GM12878 (cell line): ENCODE measurements at regions not wholly inside any gene's neighbourhood (a gene's known extent, or its start where the extent isn't known, plus 50 kb on each side); places are given as distances from the start of the nearest gene placed in this dataset.

Source experiments
- ATAC-seq: fragments of 200-7000 bp; cut with Tn5 transposase; 3 replicates; pipeline ENCODE4 v1.9.1; 2020; ENCODE audit warnings: mild to moderate bottlenecking, moderate library complexity
- BruUV-seq: library from RNA; stranded (reverse); fragments of 400-500 nt; replicated peaks from 2 replicates; lab custom pipeline; 2021; lab: Mats Ljungman, UMichigan
- CTCF ChIA-PET: fragments of 300-600 bp; sonication (Branson Sonifier 250); formaldehyde crosslinking; extraction: SDS; loops from one replicate; lab custom pipeline; 2021; ENCODE audit warnings: inconsistent platforms; lab: Yijun Ruan, JAX
- POLR2A ChIA-PET: fragments of 350-600 bp; formaldehyde crosslinking; extraction: SDS; loops from one replicate; lab custom pipeline; 2021; ENCODE audit warnings: inconsistent platforms; lab: Charles Lee
- RAD21 ChIA-PET: fragments of 300-600 bp; sonication (Branson Sonifier 250); formaldehyde crosslinking; loops from one replicate; lab custom pipeline; 2023; ENCODE audit warnings: antibody characterized with exemption; ENCODE audit not compliant: unreplicated experiment; lab: Charles Lee
- SMC1A ChIA-PET: fragments of 300-600 bp; sonication (Branson Sonifier 250); formaldehyde crosslinking; loops from one replicate; lab custom pipeline; 2023; ENCODE audit not compliant: unreplicated experiment, uncharacterized antibody; lab: Charles Lee
- DNase-seq: peaks from one replicate; pipeline ENCODE4 v3.0.0-alpha.2; 2011; ENCODE audit warnings: low read depth, low spot score
- FAIRE-seq: peaks from 3 replicates; lab custom pipeline; 2011; peaks lifted over from hg19 to GRCh38; lab: Jason Lieb, UNC
- H2AFZ ChIP-seq: 2 replicates; pipeline ENCODE4 v1.6.0; 2011; ENCODE audit warnings: low read depth, low read length, control low read depth; ENCODE audit not compliant: control insufficient read depth
- H3K27ac ChIP-seq: 2 replicates; pipeline ENCODE4 v1.5.1; 2011; ENCODE audit warnings: control low read depth; ENCODE audit not compliant: control insufficient read depth, insufficient read depth
- H3K27me3 ChIP-seq, 2 experiments: replicated peaks in 1 of 2; 2 replicates each; pipeline versions ENCODE4 v1.6.0 to v1.6.1; 2011; ENCODE audit warnings: low read length in 1 of 2; ENCODE audit not compliant: control insufficient read depth in 2 of 2, insufficient read depth in 2 of 2
- H3K36me3 ChIP-seq, 2 experiments: 2 replicates each; pipeline ENCODE4 v1.5.1; 2011; ENCODE audit warnings: low read length in 1 of 2; ENCODE audit not compliant: control insufficient read depth in 2 of 2, insufficient read depth in 2 of 2
- H3K4me1 ChIP-seq: 2 replicates; pipeline ENCODE4 v1.6.1; 2011; ENCODE audit warnings: mild to moderate bottlenecking, low read length, moderate library complexity, mixed read lengths; ENCODE audit not compliant: control insufficient read depth, insufficient read depth
- H3K4me2 ChIP-seq: 2 replicates; pipeline ENCODE4 v1.6.0; 2011; ENCODE audit warnings: control low read depth; ENCODE audit not compliant: control insufficient read depth, insufficient read depth
- H3K4me3 ChIP-seq: fragments of 200-600 bp; sonication (generic); 2 replicates; pipeline ENCODE4 v1.5.1; 2016
- H3K79me2 ChIP-seq: 2 replicates; pipeline ENCODE4 v1.6.0; 2011; ENCODE audit warnings: low read length; ENCODE audit not compliant: control insufficient read depth, insufficient read depth
- H3K9ac ChIP-seq: 2 replicates; pipeline ENCODE4 v1.8.0; 2011; ENCODE audit warnings: low read length, control low read depth, mixed read lengths; ENCODE audit not compliant: control insufficient read depth, insufficient read depth
- H3K9me3 ChIP-seq: replicated peaks from 3 replicates; pipeline ENCODE4 v1.5.1; 2011; ENCODE audit warnings: mild to moderate bottlenecking, low read length; ENCODE audit not compliant: control insufficient read depth, insufficient read depth
- H4K20me1 ChIP-seq: 2 replicates; pipeline ENCODE4 v1.6.0; 2011; ENCODE audit not compliant: control insufficient read depth, insufficient read depth
- ASH2L ChIP-seq: fragments of 300-600, 200-600 bp; sonication (generic); IDR thresholded peaks from 2 replicates; pipeline ENCODE4 v1.6.1; 2017; ENCODE audit warnings: low read depth, mild to moderate bottlenecking, borderline replicate concordance
- BACH1 ChIP-seq: fragments of 450-650 bp; IDR thresholded peaks from 2 replicates; pipeline ENCODE4 v1.6.1; 2017; ENCODE audit warnings: mild to moderate bottlenecking, borderline replicate concordance
- BMI1 ChIP-seq: fragments of 450-650 bp; IDR thresholded peaks from 2 replicates; pipeline ENCODE4 v1.6.1; 2016; ENCODE audit warnings: mild to moderate bottlenecking, moderate library complexity, borderline replicate concordance
- CREB1 ChIP-seq: IDR thresholded peaks from 2 replicates; pipeline ENCODE4 v1.6.1; 2012; ENCODE audit warnings: low read depth, mild to moderate bottlenecking, inconsistent platforms
- EZH2 ChIP-seq: IDR thresholded peaks from 2 replicates; pipeline ENCODE4 v1.6.1; 2012; ENCODE audit warnings: low read depth, mild to moderate bottlenecking, control low read depth, inconsistent platforms, low read length, borderline replicate concordance; ENCODE audit not compliant: control insufficient read depth
- KLF5 ChIP-seq: fragments of 450-650 bp; IDR thresholded peaks from 2 replicates; pipeline ENCODE4 v1.6.1; 2014; ENCODE audit warnings: mild to moderate bottlenecking; ENCODE audit not compliant: partially characterized antibody
- NRF1 ChIP-seq: conservative IDR thresholded peaks from 2 replicates; pipeline ENCODE4 v1.6.1; 2011; ENCODE audit warnings: mild to moderate bottlenecking, low read depth, low read length, improper control_type of control experiment
- RCOR1 ChIP-seq: conservative IDR thresholded peaks from 2 replicates; pipeline ENCODE4 v1.6.1; 2012; ENCODE audit warnings: low read depth, low read length, improper control_type of control experiment
- RELA ChIP-seq: fragments of 450-650 bp; IDR thresholded peaks from 2 replicates; pipeline ENCODE4 v1.8.0; 2014; ENCODE audit warnings: borderline replicate concordance; ENCODE audit not compliant: partially characterized antibody
- SMAD1 ChIP-seq: fragments of 450-650 bp; IDR thresholded peaks from 2 replicates; pipeline ENCODE4 v1.6.1; 2018; ENCODE audit warnings: mild to moderate bottlenecking, low read depth; ENCODE audit not compliant: partially characterized antibody
- WRNIP1 ChIP-seq: IDR thresholded peaks from 2 replicates; pipeline ENCODE4 v1.6.1; 2011; ENCODE audit warnings: low read depth, low read length, improper control_type of control experiment, borderline replicate concordance
- ZNF24 ChIP-seq: fragments of 450-650 bp; IDR thresholded peaks from 2 replicates; pipeline ENCODE4 v1.6.1; 2017; ENCODE audit warnings: antibody characterized with exemption, mild to moderate bottlenecking
- WGBS: methylation state at CpG from one replicate; pipeline ENCODE4 v1.1.6; 2016; ENCODE audit warnings: low lambda C conversion rate; ENCODE audit not compliant: insufficient replicate concordance, insufficient coverage; ENCODE audit errors: missing lambda C conversion rate; 5-methylcytosine and 5-hydroxymethylcytosine counted together
- in situ Hi-C: fragments of 300-500 bp; cut with MboI; formaldehyde crosslinking; loops from 9 replicates; pipeline ENCODE4 v1.14.3; 2018; ENCODE audit warnings: mixed read lengths
- intact Hi-C: fragments of 100-400 bp; cut with micrococcal nuclease; formaldehyde crosslinking; loops from one replicate; pipeline ENCODE4 v1.14.2; 2022; ENCODE audit not compliant: unreplicated experiment
- TF ChIP-seq, protein P1 (sequence below): IDR thresholded peaks from 2 replicates; pipeline ENCODE4 v1.6.1; 2012; ENCODE audit warnings: low read depth, low read length, improper control_type of control experiment
- TF ChIP-seq, protein P2 (sequence below): fragments of 150-350 bp; IDR thresholded peaks from 2 replicates; pipeline ENCODE4 v1.6.1; 2014; ENCODE audit warnings: mild to moderate bottlenecking, low read depth, low read length
- TF ChIP-seq, protein P3 (sequence below): fragments of 450-650 bp; IDR thresholded peaks from 2 replicates; pipeline ENCODE4 v1.6.1; 2014; ENCODE audit warnings: mild to moderate bottlenecking
- TF ChIP-seq, protein P4 (sequence below): fragments of 450-650 bp; conservative IDR thresholded peaks from 2 replicates; pipeline ENCODE4 v1.6.1; 2017; ENCODE audit warnings: mild to moderate bottlenecking, moderate library complexity

DNA sequence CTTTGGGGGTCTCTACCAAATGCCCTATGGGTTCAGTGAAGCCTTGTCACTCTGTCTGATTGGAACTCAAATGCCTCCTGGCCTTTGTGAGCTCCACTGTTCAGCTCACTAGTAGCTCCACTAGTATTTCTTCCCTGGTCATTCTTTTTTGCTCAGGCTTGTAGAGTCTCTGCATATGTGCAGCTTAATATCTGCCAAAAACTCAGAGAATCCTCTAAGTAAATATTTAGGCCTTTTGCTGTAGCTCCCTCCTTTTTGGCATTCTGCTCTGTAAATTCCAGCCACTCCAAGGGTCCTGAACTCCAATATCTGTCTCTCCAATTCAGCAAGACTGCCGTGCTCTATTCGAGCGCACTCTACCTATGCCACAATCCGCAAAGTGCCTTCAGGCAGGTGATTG lies 146.5 kb downstream of the MAIP1 start (continued):
- TF ChIP-seq, protein P1, sequence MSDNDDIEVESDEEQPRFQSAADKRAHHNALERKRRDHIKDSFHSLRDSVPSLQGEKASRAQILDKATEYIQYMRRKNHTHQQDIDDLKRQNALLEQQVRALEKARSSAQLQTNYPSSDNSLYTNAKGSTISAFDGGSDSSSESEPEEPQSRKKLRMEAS: no peak
- no peak for TF ChIP-seq RELA
- TF ChIP-seq ASH2L: no peak
- TF ChIP-seq, protein P2, sequence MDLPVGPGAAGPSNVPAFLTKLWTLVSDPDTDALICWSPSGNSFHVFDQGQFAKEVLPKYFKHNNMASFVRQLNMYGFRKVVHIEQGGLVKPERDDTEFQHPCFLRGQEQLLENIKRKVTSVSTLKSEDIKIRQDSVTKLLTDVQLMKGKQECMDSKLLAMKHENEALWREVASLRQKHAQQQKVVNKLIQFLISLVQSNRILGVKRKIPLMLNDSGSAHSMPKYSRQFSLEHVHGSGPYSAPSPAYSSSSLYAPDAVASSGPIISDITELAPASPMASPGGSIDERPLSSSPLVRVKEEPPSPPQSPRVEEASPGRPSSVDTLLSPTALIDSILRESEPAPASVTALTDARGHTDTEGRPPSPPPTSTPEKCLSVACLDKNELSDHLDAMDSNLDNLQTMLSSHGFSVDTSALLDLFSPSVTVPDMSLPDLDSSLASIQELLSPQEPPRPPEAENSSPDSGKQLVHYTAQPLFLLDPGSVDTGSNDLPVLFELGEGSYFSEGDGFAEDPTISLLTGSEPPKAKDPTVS: no peak
- no peak for TF ChIP-seq SMAD1
- no peak for TF ChIP-seq WRNIP1
- TF ChIP-seq, protein P3, sequence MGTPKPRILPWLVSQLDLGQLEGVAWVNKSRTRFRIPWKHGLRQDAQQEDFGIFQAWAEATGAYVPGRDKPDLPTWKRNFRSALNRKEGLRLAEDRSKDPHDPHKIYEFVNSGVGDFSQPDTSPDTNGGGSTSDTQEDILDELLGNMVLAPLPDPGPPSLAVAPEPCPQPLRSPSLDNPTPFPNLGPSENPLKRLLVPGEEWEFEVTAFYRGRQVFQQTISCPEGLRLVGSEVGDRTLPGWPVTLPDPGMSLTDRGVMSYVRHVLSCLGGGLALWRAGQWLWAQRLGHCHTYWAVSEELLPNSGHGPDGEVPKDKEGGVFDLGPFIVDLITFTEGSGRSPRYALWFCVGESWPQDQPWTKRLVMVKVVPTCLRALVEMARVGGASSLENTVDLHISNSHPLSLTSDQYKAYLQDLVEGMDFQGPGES: no peak
- TF ChIP-seq, protein P4, sequence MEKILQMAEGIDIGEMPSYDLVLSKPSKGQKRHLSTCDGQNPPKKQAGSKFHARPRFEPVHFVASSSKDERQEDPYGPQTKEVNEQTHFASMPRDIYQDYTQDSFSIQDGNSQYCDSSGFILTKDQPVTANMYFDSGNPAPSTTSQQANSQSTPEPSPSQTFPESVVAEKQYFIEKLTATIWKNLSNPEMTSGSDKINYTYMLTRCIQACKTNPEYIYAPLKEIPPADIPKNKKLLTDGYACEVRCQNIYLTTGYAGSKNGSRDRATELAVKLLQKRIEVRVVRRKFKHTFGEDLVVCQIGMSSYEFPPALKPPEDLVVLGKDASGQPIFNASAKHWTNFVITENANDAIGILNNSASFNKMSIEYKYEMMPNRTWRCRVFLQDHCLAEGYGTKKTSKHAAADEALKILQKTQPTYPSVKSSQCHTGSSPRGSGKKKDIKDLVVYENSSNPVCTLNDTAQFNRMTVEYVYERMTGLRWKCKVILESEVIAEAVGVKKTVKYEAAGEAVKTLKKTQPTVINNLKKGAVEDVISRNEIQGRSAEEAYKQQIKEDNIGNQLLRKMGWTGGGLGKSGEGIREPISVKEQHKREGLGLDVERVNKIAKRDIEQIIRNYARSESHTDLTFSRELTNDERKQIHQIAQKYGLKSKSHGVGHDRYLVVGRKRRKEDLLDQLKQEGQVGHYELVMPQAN: no peak

DNA sequence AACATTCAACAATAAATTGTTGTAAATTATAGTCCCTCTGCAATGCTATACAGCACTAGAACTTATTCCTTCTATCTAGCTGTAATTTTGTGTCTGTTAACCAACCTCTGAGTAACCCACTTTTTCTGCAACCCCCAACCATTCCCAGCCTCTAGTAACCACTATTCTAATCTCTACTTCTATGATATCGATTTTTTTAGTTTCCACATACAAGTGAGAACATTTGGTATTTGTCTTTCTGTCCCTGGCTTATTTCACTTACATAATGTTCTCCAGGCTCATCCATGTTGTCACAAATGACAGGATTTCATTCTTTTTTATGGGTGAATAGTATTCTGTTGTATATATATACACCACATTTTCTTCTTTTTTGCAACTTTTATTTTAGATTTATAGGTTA lies 147.6 kb downstream of the MAIP1 start:
- Histone ChIP-seq H3K4me3 (no peak overlapping the region), H3K27ac (no peak overlapping the region), H3K79me2 (no peaks in the 10 kb centered on the region), H3K36me3 (no peaks in the 10 kb centered on the region), H3K9ac (no peak overlapping the region), H4K20me1 (no peaks in the 10 kb centered on the region), H3K4me2 (no peak overlapping the region), H3K27me3 (no peaks in the 10 kb centered on the region), H3K9me3 (no peaks in the 10 kb centered on the region), H3K4me1 (no peaks in the 10 kb centered on the region), H2AFZ (no peak overlapping the region)
- ChIA-PET CTCF (no interaction called here), POLR2A (no interaction called here), RAD21 (no interaction called here), SMC1A (no interaction called here)
- FAIRE-seq (no peak), DNase-seq (no peak), ATAC-seq (no peak)
- intact Hi-C loops: no loop called here
- BruUV-seq: no TSS peak
- in situ Hi-C loops: no loop called here
- 0% methylated on average over 1 of the region's 1 CpG for WGBS
- TF ChIP-seq, protein P4: no peak
- no peak for TF ChIP-seq EZH2
- TF ChIP-seq KLF5: no peak
- no peak for TF ChIP-seq BMI1
- TF ChIP-seq CREB1: no peak
- no peak for TF ChIP-seq NRF1
- no peak for TF ChIP-seq RCOR1
- TF ChIP-seq BACH1: no peak
- no peak for TF ChIP-seq ZNF24
- TF ChIP-seq, protein P3: no peak
